Sigmoid colon (tissue), 6 donors: ENCODE measurements at regions not wholly inside any gene's neighbourhood (a gene's known extent, or its start where the extent isn't known, plus 50 kb on each side); places are given as distances from the start of the nearest gene placed in this dataset.

Source experiments
- DNase-seq: peaks from one replicate; pipeline ENCODE4 v3.0.0-alpha.2; 2019
- H3K27ac ChIP-seq, 4 donors: fragments of 200-600 bp; sonication (generic); one replicate each; pipeline ENCODE4 v1.5.1; 2016 to 2019; ENCODE audit warnings: mild to moderate bottlenecking in 1 of 4
- H3K27me3 ChIP-seq, 3 donors: fragments of 200-600 bp; sonication (generic); one replicate each; pipeline ENCODE4 v1.5.1; 2019; ENCODE audit warnings: mild to moderate bottlenecking in 1 of 3
- H3K36me3 ChIP-seq, 4 donors: fragments of 200-600 bp; sonication (generic); one replicate each; pipeline ENCODE4 v1.5.1; 2016 to 2019
- H3K4me1 ChIP-seq, 4 donors: fragments of 200-600 bp; sonication (generic); one replicate each; pipeline ENCODE4 v1.5.1; 2017 to 2019
- H3K4me3 ChIP-seq, 4 donors: fragments of 200-600 bp; sonication (generic); one replicate each; pipeline ENCODE4 v1.5.1; 2017 to 2019; ENCODE audit warnings: mild to moderate bottlenecking in 2 of 4, moderate library complexity in 1 of 4
- H3K9me3 ChIP-seq, 4 donors: fragments of 200-600 bp in 3 of 4; sonication (generic) in 3 of 4; one replicate each; pipeline versions ENCODE4 v1.5.1 to v1.6.1; 2013 to 2019
- CTCF ChIP-seq, 4 experiments: fragments of 450-650 bp in 3 of 4; fragments of 200-600 bp in 1 of 4; IDR thresholded peaks; one replicate each; pipeline ENCODE4 v1.5.1; 2016 to 2019; ENCODE audit warnings: antibody characterized with exemption in 4 of 4, mild to moderate bottlenecking in 3 of 4, moderate library complexity in 2 of 4
- EP300 ChIP-seq, 4 donors: sonication (generic); formaldehyde crosslinking; IDR thresholded peaks; one replicate each; pipeline ENCODE4 v1.6.1; 2017; ENCODE audit warnings: antibody characterized with exemption in 4 of 4
- POLR2A ChIP-seq, 2 donors: fragments of 450-650 bp; IDR thresholded peaks; one replicate each; pipeline ENCODE4 v1.6.1; 2016; ENCODE audit warnings: antibody characterized with exemption in 2 of 2, mild to moderate bottlenecking in 2 of 2, moderate library complexity in 2 of 2
- POLR2AphosphoS5 ChIP-seq, 4 donors: sonication (generic); formaldehyde crosslinking; IDR thresholded peaks; one replicate each; pipeline ENCODE4 v1.6.1; 2017; ENCODE audit warnings: antibody characterized with exemption in 4 of 4
- WGBS, 2 donors: extraction: QIAGEN DNeasy Blood & Tissue Kit; methylation state at CpG; one replicate each; pipeline ENCODE4 v1.1.7; 2013; 5-methylcytosine and 5-hydroxymethylcytosine counted together
- intact Hi-C: fragments of 100-400 bp; cut with DNase I; formaldehyde crosslinking; loops from one replicate; pipeline ENCODE4 v1.15.1; 2023
- donor health status: healthy with polysubstance abuse.
- donor health status: healthy.

- TF ChIP-seq POLR2AphosphoS5 (IDR thresholded peaks at IDR 0.05), result no peak
- no peak for TF ChIP-seq EP300 (IDR thresholded peaks at IDR 0.05)
- TF ChIP-seq POLR2A (IDR thresholded peaks at IDR 0.05), result no peak
- TF ChIP-seq CTCF (IDR thresholded peaks at IDR 0.05), result no peak
- intact Hi-C loops, result no loop called here
- Histone ChIP-seq H3K27ac (no peak overlapping the region), H3K27me3 (no peaks in the 10 kb centered on the region), H3K4me3 (no peak overlapping the region), H3K4me1 (peaks cover 0 to 35% (median 31%) of the 10 kb centered on the region in 4 donors), H3K36me3 (no peaks in the 10 kb centered on the region), H3K9me3 (no peaks in the 10 kb centered on the region)
- DNase-seq, result no peak
- WGBS, 2 donors, result 81 to 88% methylated on average over 9 of the region's 9 CpGs
Measured at GRCh38 chr20:50280851-50281655, 90.4 kb downstream of the CEBPB start.

GRCh38 chr20:50281831-50282591 lies 91.4 kb downstream of the CEBPB start:
- TF ChIP-seq POLR2A (IDR thresholded peaks at IDR 0.05) (no peak), CTCF (IDR thresholded peaks at IDR 0.05) (no peak), EP300 (IDR thresholded peaks at IDR 0.05) (no peak), POLR2AphosphoS5 (IDR thresholded peaks at IDR 0.05) (no peak)
- Histone ChIP-seq H3K4me3 (no peak overlapping the region), H3K27me3 (no peaks in the 10 kb centered on the region), H3K4me1 (peaks cover 0 to 44% (median 37%) of the 10 kb centered on the region in 4 donors), H3K27ac (no peak overlapping the region), H3K9me3 (no peaks in the 10 kb centered on the region), H3K36me3 (no peaks in the 10 kb centered on the region)
- DNase-seq, result no peak
- intact Hi-C loops, result no loop called here
- 74 to 84% methylated on average over 22 of the region's 22 CpGs for WGBS, 2 donors

- H3K9me3 ChIP-seq, result no peaks in the 10 kb centered on the region
- H3K27ac ChIP-seq, result no peak overlapping the region
- no peaks in the 10 kb centered on the region for H3K27me3 ChIP-seq
- H3K4me1 ChIP-seq, result peaks cover 0 to 45% (median 37%) of the 10 kb centered on the region in 4 donors
- no peaks in the 10 kb centered on the region for H3K36me3 ChIP-seq
- no peak overlapping the region for H3K4me3 ChIP-seq
- DNase-seq, result no peak
- intact Hi-C loops, result no loop called here
- no peak for TF ChIP-seq EP300 (IDR thresholded peaks at IDR 0.05)
- no peak for TF ChIP-seq POLR2A (IDR thresholded peaks at IDR 0.05)
- no peak for TF ChIP-seq CTCF (IDR thresholded peaks at IDR 0.05)
- WGBS, 2 donors, result 64 to 84% methylated on average over 17 of the region's 17 CpGs
Measured at GRCh38 chr20:50282592-50283241, 92.1 kb downstream of the CEBPB start.

GRCh38 chr20:50283370-50283769 lies 92.7 kb downstream of the CEBPB start:
- intact Hi-C loops, result no loop called here
- Histone ChIP-seq H3K27me3 (no peaks in the 10 kb centered on the region), H3K9me3 (no peaks in the 10 kb centered on the region), H3K4me3 (no peak overlapping the region), H3K4me1 (peaks cover 0 to 40% (median 33%) of the 10 kb centered on the region in 4 donors), H3K36me3 (no peaks in the 10 kb centered on the region), H3K27ac (peak overlapping the region in 1 of 4 donors; percentile 20)
- no peak for DNase-seq
- TF ChIP-seq CTCF (IDR thresholded peaks at IDR 0.05) (no peak), POLR2A (IDR thresholded peaks at IDR 0.05) (no peak), EP300 (IDR thresholded peaks at IDR 0.05) (no peak), POLR2AphosphoS5 (IDR thresholded peaks at IDR 0.05) (no peak)
- 77 to 86% methylated on average over 7 of the region's 7 CpGs for WGBS, 2 donors
